Ascending aorta (tissue), 2 donors: ENCODE measurements at regions not wholly inside any gene's neighbourhood (a gene's known extent, or its start where the extent isn't known, plus 50 kb on each side); places are given as distances from the start of the nearest gene placed in this dataset.

Experiments
- DNase-seq, 2 donors: peaks; one replicate each; pipeline ENCODE4 v3.0.0-alpha.2; 2019; ENCODE audit warnings: low spot score in 2 of 2
- H3K27ac ChIP-seq, 2 donors: fragments of 200-600 bp; sonication (generic); one replicate each; pipeline ENCODE4 v1.5.1; 2016 to 2017; ENCODE audit warnings: mild to moderate bottlenecking in 1 of 2
- H3K27me3 ChIP-seq: fragments of 200-600 bp; sonication (generic); one replicate; pipeline ENCODE4 v1.5.1; 2017
- H3K36me3 ChIP-seq, 2 donors: fragments of 200-600 bp; sonication (generic); one replicate each; pipeline ENCODE4 v1.5.1; 2016
- H3K4me1 ChIP-seq, 2 donors: fragments of 200-600 bp; sonication (generic); one replicate each; pipeline ENCODE4 v1.5.1; 2016 to 2017; ENCODE audit warnings: mild to moderate bottlenecking in 1 of 2
- H3K4me3 ChIP-seq, 2 donors: fragments of 200-600 bp; sonication (generic); one replicate each; pipeline ENCODE4 v1.5.1; 2016 to 2017; ENCODE audit warnings: mild to moderate bottlenecking in 1 of 2
- H3K9me3 ChIP-seq, 2 donors: fragments of 200-600 bp; sonication (generic); one replicate each; pipeline ENCODE4 v1.5.1; 2016
- CTCF ChIP-seq, 3 experiments: fragments of 200-600 bp in 2 of 3; fragments of 450-650 bp in 1 of 3; sonication (generic) in 2 of 3; IDR thresholded peaks; one replicate each; pipeline ENCODE4 v1.5.1; 2016 to 2019; ENCODE audit warnings: antibody characterized with exemption in 3 of 3, mild to moderate bottlenecking in 1 of 3, moderate library complexity in 1 of 3
- intact Hi-C: fragments of 100-400 bp; cut with DNase I; formaldehyde crosslinking; loops from one replicate; pipeline ENCODE4 v1.15.1; 2023

GRCh38 chr6:15993716-15994228 is 135.1 kb upstream of the MYLIP start:
- no peak overlapping the region for H3K4me3 ChIP-seq
- intact Hi-C loops, result no loop called here
- DNase-seq, result no peak

GRCh38 chr6:15990179-15990578 is 138.7 kb upstream of the MYLIP start:
- intact Hi-C loops, result no loop called here
- no peak for DNase-seq
- Histone ChIP-seq H3K9me3 (no peaks in the 10 kb centered on the region), H3K36me3 (no peaks in the 10 kb centered on the region), H3K27ac (no peak overlapping the region), H3K27me3 (no peaks in the 10 kb centered on the region), H3K4me1 (no peaks in the 10 kb centered on the region), H3K4me3 (no peak overlapping the region)
- TF ChIP-seq CTCF (IDR thresholded peaks at IDR 0.05), result no peak

More at GRCh38 chr6:15993716-15994228, 135.1 kb upstream of the MYLIP start:
- no peaks in the 10 kb centered on the region for H3K4me1 ChIP-seq
- no peaks in the 10 kb centered on the region for H3K9me3 ChIP-seq
- H3K36me3 ChIP-seq, result no peaks in the 10 kb centered on the region
- TF ChIP-seq CTCF (IDR thresholded peaks at IDR 0.05), result no peak
- no peaks in the 10 kb centered on the region for H3K27me3 ChIP-seq
- H3K27ac ChIP-seq, result no peak overlapping the region

- DNase-seq, result no peak
- Histone ChIP-seq H3K4me3 (no peak overlapping the region), H3K27me3 (no peaks in the 10 kb centered on the region)
These were observed 139.5 kb upstream of the MYLIP start for GRCh38 chr6:15989397-15989796.

GRCh38 chr6:15987569-15987968 is 141.3 kb upstream of the MYLIP start:
- no peaks in the 10 kb centered on the region for H3K36me3 ChIP-seq
- no peak overlapping the region for H3K27ac ChIP-seq
- H3K9me3 ChIP-seq, result no peaks in the 10 kb centered on the region
- no peak for TF ChIP-seq CTCF (IDR thresholded peaks at IDR 0.05)
- intact Hi-C loops, result no loop called here
- no peak for DNase-seq
- H3K27me3 ChIP-seq, result no peaks in the 10 kb centered on the region
- no peaks in the 10 kb centered on the region for H3K4me1 ChIP-seq
- H3K4me3 ChIP-seq, result no peak overlapping the region

More at GRCh38 chr6:15989397-15989796, 139.5 kb upstream of the MYLIP start:
- Histone ChIP-seq H3K27ac (no peak overlapping the region), H3K9me3 (no peaks in the 10 kb centered on the region), H3K36me3 (no peaks in the 10 kb centered on the region), H3K4me1 (no peaks in the 10 kb centered on the region)
- no peak for TF ChIP-seq CTCF (IDR thresholded peaks at IDR 0.05)
- intact Hi-C loops, result no loop called here

GRCh38 chr6:15986027-15986629 is 142.8 kb upstream of the MYLIP start:
- DNase-seq, result no peak
- Histone ChIP-seq H3K27me3 (no peaks in the 10 kb centered on the region), H3K9me3 (no peaks in the 10 kb centered on the region), H3K4me3 (no peak overlapping the region), H3K36me3 (no peaks in the 10 kb centered on the region), H3K4me1 (no peaks in the 10 kb centered on the region), H3K27ac (no peak overlapping the region)
- intact Hi-C loops, result no loop called here
- no peak for TF ChIP-seq CTCF (IDR thresholded peaks at IDR 0.05)
